Panc1 (cell line): ENCODE measurements at regions not wholly inside any gene's neighbourhood (a gene's known extent, or its start where the extent isn't known, plus 50 kb on each side); places are given as distances from the start of the nearest gene placed in this dataset.

Experiments
- ATAC-seq: fragments of 200-7000 bp; cut with Tn5 transposase; 2 replicates; pipeline ENCODE4 v1.9.1; 2020; ENCODE audit warnings: mild to moderate bottlenecking, moderate library complexity
- BruUV-seq: library from RNA; stranded (reverse); fragments of 400-500 nt; replicated peaks from 2 replicates; lab custom pipeline; 2021; lab: Mats Ljungman, UMichigan
- CTCF ChIA-PET: fragments of 300-600 bp; sonication (Branson Sonifier 250); formaldehyde crosslinking; loops from one replicate; lab custom pipeline; 2022; ENCODE audit warnings: antibody characterized with exemption; lab: Charles Lee
- POLR2A ChIA-PET: fragments of 300-600 bp; sonication (Branson Sonifier 250); formaldehyde crosslinking; loops from one replicate; lab custom pipeline; 2022; ENCODE audit warnings: antibody characterized with exemption; lab: Charles Lee
- DNase-seq: peaks from one replicate; pipeline ENCODE4 v3.0.0-alpha.2; 2010; ENCODE audit warnings: low read depth, low spot score
- H3K27ac ChIP-seq: 2 replicates; pipeline ENCODE4 v1.5.1; 2011; ENCODE audit warnings: mild to moderate bottlenecking, low read length, inconsistent platforms
- H3K27me3 ChIP-seq: fragments of 200-500 bp; sonication (Bioruptor generic); 2 replicates; pipeline ENCODE4 v1.6.0; 2014; ENCODE audit warnings: low read length, inconsistent platforms; ENCODE audit not compliant: control insufficient read depth, insufficient read depth
- H3K36me3 ChIP-seq: fragments of 200-500 bp; sonication (Bioruptor generic); 2 replicates; pipeline ENCODE4 v1.5.1; 2014; ENCODE audit warnings: inconsistent platforms, mild to moderate bottlenecking, low read length, moderate library complexity; ENCODE audit not compliant: control insufficient read depth, insufficient read depth
- H3K4me1 ChIP-seq: 2 replicates; pipeline ENCODE4 v1.5.1; 2011; ENCODE audit warnings: inconsistent platforms, mild to moderate bottlenecking, low read length, moderate library complexity; ENCODE audit not compliant: control insufficient read depth, insufficient read depth
- H3K4me3 ChIP-seq, 2 experiments: 2 replicates each; pipeline ENCODE4 v1.5.1; 2011 to 2012; ENCODE audit warnings: low read depth in 2 of 2, low read length in 2 of 2, mild to moderate bottlenecking in 2 of 2, inconsistent platforms in 1 of 2, moderate library complexity in 1 of 2
- H3K9me3 ChIP-seq: fragments of 200-500 bp; sonication (Bioruptor generic); 2 replicates; pipeline ENCODE4 v1.5.1; 2014; ENCODE audit warnings: low read depth, mild to moderate bottlenecking, inconsistent platforms, low read length, moderate library complexity; ENCODE audit not compliant: control insufficient read depth, insufficient read depth
- POLR2AphosphoS5 ChIP-seq: IDR thresholded peaks from 2 replicates; pipeline ENCODE4 v1.6.1; 2012; ENCODE audit warnings: mild to moderate bottlenecking, low read depth, low read length, moderate library complexity
- SIN3A ChIP-seq: IDR thresholded peaks from 2 replicates; pipeline ENCODE4 v1.6.1; 2012; ENCODE audit warnings: low read depth, mild to moderate bottlenecking, low read length, moderate library complexity, borderline replicate concordance; ENCODE audit not compliant: insufficient read depth
- TCF7L2 ChIP-seq: IDR thresholded peaks from 2 replicates; pipeline ENCODE4 v1.6.1; 2011; ENCODE audit warnings: mild to moderate bottlenecking, low read depth, low read length, inconsistent platforms
- in situ Hi-C: cut with HindIII; loops from 2 replicates; pipeline ENCODE4 v1.10.0; 2016; ENCODE audit warnings: low sequenced_read_pairs, low pct_unique_long_range_greater_than_20kb
- intact Hi-C: fragments of 100-400 bp; cut with micrococcal nuclease; formaldehyde crosslinking; loops from one replicate; pipeline ENCODE4 v1.10.0; 2022; ENCODE audit not compliant: unreplicated experiment
- TF ChIP-seq, protein P1 (sequence below): fragments of 450-650 bp; IDR thresholded peaks from 2 replicates; pipeline ENCODE4 v1.5.1; 2017; ENCODE audit warnings: mild to moderate bottlenecking
- TF ChIP-seq, protein P2 (sequence below), 2 experiments: IDR thresholded peaks; 2 replicates each; pipeline ENCODE4 v1.6.1; 2011 to 2012; ENCODE audit warnings: low read depth in 2 of 2, control low read depth in 1 of 2, low read length in 1 of 2, mild to moderate bottlenecking in 1 of 2, moderate library complexity in 1 of 2; ENCODE audit not compliant: insufficient read depth in 1 of 2

DNA sequence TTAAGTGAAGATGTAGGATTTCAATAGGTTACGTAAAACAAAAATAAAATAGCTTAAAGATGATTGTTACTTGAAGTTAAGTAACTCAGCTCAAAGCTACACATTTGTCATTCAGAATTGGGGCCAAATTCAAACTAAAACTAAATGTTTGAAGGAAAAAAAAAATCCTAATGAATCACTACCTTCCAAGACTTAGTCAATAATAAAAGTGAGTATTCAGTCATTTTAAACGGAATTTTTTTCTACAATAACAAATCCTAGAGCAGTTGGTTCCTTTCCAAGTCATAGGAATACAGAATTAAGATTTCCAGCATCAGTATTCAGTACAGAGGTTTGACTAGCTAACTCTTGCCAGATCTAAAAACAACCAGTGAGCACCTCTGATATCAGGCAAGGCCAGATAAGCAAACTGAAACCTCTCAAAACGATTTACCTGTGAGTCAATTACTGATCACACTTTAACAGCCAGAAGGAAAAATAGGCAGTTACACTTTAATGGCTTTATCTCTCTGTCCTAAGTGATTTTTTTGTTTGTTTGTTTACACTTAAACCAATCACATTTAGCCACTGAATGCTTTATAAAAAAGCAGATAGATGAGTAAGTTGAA is 669.8 kb upstream of the ANKRD30A start:
- TF ChIP-seq, protein P1, sequence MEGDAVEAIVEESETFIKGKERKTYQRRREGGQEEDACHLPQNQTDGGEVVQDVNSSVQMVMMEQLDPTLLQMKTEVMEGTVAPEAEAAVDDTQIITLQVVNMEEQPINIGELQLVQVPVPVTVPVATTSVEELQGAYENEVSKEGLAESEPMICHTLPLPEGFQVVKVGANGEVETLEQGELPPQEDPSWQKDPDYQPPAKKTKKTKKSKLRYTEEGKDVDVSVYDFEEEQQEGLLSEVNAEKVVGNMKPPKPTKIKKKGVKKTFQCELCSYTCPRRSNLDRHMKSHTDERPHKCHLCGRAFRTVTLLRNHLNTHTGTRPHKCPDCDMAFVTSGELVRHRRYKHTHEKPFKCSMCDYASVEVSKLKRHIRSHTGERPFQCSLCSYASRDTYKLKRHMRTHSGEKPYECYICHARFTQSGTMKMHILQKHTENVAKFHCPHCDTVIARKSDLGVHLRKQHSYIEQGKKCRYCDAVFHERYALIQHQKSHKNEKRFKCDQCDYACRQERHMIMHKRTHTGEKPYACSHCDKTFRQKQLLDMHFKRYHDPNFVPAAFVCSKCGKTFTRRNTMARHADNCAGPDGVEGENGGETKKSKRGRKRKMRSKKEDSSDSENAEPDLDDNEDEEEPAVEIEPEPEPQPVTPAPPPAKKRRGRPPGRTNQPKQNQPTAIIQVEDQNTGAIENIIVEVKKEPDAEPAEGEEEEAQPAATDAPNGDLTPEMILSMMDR = no peak
- TF ChIP-seq, protein P2, sequence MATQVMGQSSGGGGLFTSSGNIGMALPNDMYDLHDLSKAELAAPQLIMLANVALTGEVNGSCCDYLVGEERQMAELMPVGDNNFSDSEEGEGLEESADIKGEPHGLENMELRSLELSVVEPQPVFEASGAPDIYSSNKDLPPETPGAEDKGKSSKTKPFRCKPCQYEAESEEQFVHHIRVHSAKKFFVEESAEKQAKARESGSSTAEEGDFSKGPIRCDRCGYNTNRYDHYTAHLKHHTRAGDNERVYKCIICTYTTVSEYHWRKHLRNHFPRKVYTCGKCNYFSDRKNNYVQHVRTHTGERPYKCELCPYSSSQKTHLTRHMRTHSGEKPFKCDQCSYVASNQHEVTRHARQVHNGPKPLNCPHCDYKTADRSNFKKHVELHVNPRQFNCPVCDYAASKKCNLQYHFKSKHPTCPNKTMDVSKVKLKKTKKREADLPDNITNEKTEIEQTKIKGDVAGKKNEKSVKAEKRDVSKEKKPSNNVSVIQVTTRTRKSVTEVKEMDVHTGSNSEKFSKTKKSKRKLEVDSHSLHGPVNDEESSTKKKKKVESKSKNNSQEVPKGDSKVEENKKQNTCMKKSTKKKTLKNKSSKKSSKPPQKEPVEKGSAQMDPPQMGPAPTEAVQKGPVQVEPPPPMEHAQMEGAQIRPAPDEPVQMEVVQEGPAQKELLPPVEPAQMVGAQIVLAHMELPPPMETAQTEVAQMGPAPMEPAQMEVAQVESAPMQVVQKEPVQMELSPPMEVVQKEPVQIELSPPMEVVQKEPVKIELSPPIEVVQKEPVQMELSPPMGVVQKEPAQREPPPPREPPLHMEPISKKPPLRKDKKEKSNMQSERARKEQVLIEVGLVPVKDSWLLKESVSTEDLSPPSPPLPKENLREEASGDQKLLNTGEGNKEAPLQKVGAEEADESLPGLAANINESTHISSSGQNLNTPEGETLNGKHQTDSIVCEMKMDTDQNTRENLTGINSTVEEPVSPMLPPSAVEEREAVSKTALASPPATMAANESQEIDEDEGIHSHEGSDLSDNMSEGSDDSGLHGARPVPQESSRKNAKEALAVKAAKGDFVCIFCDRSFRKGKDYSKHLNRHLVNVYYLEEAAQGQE (IDR thresholded peaks at IDR 0.05; ENCODE audit: insufficient read depth in 1 of 2, low read depth in 2 of 2, low read length in 1 of 2) = no peak
- TF ChIP-seq TCF7L2 = no peak
- no peak for TF ChIP-seq POLR2AphosphoS5
- TF ChIP-seq SIN3A = no peak
- no peak overlapping the region for H3K27ac ChIP-seq
- in situ Hi-C loops (no loop called here), intact Hi-C loops (no loop called here)
- no peak for ATAC-seq
- no peak for DNase-seq
- H3K9me3 ChIP-seq = no peaks in the 10 kb centered on the region
- no peak overlapping the region for H3K4me3 ChIP-seq
- CTCF ChIA-PET = interaction anchor here (0.7 kb wide), 1 partner anchor 958 kb away, joined by 3 read pairs; no protein-coding TSS in a partner anchor
- H3K4me1 ChIP-seq = no peaks in the 10 kb centered on the region
- BruUV-seq = no TSS peak
- no peaks in the 10 kb centered on the region for H3K36me3 ChIP-seq
- no peaks in the 10 kb centered on the region for H3K27me3 ChIP-seq
- POLR2A ChIA-PET = no interaction called here

DNA sequence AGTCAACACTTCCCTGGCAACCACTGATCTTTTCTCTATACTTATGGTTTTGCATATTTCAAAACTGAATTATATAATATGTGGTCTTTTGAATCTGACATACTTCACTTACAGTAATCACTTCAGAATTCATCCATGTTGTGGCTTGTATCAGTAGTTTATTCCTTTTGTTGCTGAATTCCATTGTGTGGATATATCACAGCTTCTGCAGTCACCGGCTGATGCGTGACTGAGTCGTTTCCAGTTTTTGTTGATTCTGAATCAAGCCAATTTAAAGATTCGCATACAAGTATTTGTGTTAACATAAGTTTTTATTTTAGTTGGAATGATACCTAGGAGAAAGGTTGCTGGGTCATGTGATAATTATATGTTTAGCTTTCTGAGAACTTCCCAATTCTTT is 672.5 kb upstream of the ANKRD30A start:
- POLR2A ChIA-PET = no interaction called here
- ATAC-seq = no peak

More for the DNA sequence above, 672.5 kb upstream of the ANKRD30A start:
- no peak for DNase-seq
- BruUV-seq = no TSS peak
- no peak for TF ChIP-seq POLR2AphosphoS5
- TF ChIP-seq TCF7L2 = no peak
- TF ChIP-seq SIN3A = no peak
- TF ChIP-seq, protein P1 = no peak
- TF ChIP-seq, protein P2 (IDR thresholded peaks at IDR 0.05; ENCODE audit: insufficient read depth in 1 of 2, low read depth in 2 of 2, low read length in 1 of 2) = no peak
- Histone ChIP-seq H3K9me3 (no peaks in the 10 kb centered on the region), H3K4me3 (no peak overlapping the region), H3K27ac (no peak overlapping the region), H3K27me3 (no peaks in the 10 kb centered on the region), H3K36me3 (no peaks in the 10 kb centered on the region), H3K4me1 (no peaks in the 10 kb centered on the region; the same call in 1 of the 2 replicates)
- CTCF ChIA-PET = no interaction called here
- in situ Hi-C loops = no loop called here
- intact Hi-C loops = no loop called here
